ENCODE measurements at regions not wholly inside any gene's neighbourhood (a gene's known extent, or its start where the extent isn't known, plus 50 kb on each side); places are given as distances from the start of the nearest gene placed in this dataset.

DNA sequence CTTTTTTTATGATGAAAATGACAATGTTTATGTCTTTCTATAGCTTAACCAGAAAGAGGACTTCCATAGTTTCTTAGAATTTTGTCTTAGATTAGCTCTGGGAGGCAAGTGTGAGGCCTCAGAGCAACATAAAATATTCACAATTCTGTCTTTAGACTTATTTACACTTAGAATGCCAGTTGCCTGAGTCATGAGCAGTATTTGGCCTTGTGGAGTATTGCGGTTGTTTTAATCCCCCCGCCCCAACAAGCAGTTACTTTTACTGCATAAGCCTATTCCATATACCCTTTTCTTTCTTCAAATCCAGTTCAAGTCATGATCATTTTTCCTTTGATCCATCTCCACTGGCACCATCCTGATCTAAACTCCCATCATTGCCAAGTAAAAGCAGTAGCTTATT lies 198.0 kb upstream of the EGFLAM start:
- TF ChIP-seq, protein P1, sequence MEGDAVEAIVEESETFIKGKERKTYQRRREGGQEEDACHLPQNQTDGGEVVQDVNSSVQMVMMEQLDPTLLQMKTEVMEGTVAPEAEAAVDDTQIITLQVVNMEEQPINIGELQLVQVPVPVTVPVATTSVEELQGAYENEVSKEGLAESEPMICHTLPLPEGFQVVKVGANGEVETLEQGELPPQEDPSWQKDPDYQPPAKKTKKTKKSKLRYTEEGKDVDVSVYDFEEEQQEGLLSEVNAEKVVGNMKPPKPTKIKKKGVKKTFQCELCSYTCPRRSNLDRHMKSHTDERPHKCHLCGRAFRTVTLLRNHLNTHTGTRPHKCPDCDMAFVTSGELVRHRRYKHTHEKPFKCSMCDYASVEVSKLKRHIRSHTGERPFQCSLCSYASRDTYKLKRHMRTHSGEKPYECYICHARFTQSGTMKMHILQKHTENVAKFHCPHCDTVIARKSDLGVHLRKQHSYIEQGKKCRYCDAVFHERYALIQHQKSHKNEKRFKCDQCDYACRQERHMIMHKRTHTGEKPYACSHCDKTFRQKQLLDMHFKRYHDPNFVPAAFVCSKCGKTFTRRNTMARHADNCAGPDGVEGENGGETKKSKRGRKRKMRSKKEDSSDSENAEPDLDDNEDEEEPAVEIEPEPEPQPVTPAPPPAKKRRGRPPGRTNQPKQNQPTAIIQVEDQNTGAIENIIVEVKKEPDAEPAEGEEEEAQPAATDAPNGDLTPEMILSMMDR (IDR thresholded peaks at IDR 0.05 in 4 of 5, conservative IDR thresholded peaks at IDR 0.05 in 1 of 5) = no peak
- TF ChIP-seq POLR2A (IDR thresholded peaks at IDR 0.05) = no peak

Measured in gastrocnemius medialis (tissue), 4 donors.